Kidney (tissue), 13 donors: ENCODE measurements at regions not wholly inside any gene's neighbourhood (a gene's known extent, or its start where the extent isn't known, plus 50 kb on each side); places are given as distances from the start of the nearest gene placed in this dataset.
A peak's percentile ranks its signal among the peaks of the same experiment; 100 is the strongest.

Source experiments
- DNase-seq, 5 donors: peaks; one replicate each; pipeline ENCODE4 v3.0.0-alpha.2; 2013 to 2020
- FAIRE-seq: peaks from 2 replicates; lab custom pipeline; 2012; peaks lifted over from hg19 to GRCh38; lab: Jason Lieb, UNC
- H3K27ac ChIP-seq, 2 donors: one replicate each; pipeline ENCODE4 v1.7.0; 2013; ENCODE audit warnings: low read depth in 2 of 2, low read length in 2 of 2, inconsistent platforms in 1 of 2
- H3K27me3 ChIP-seq: one replicate; pipeline ENCODE4 v1.7.1; 2013; ENCODE audit warnings: low read length, inconsistent platforms; ENCODE audit not compliant: control insufficient read depth, insufficient read depth
- H3K36me3 ChIP-seq, 3 donors: one replicate each; pipeline versions ENCODE4 v1.7.0 to v1.7.1; 2013; ENCODE audit warnings: low read length in 3 of 3, control low read depth in 1 of 3, inconsistent platforms in 1 of 3; ENCODE audit not compliant: insufficient read depth in 3 of 3, control insufficient read depth in 2 of 3
- H3K4me1 ChIP-seq, 3 donors: one replicate each; pipeline versions ENCODE4 v1.7.0 to v1.7.1; 2013; ENCODE audit warnings: low read length in 3 of 3, inconsistent platforms in 1 of 3, low read depth in 1 of 3; ENCODE audit not compliant: control insufficient read depth in 2 of 3, insufficient read depth in 2 of 3
- H3K4me3 ChIP-seq, 3 donors: one replicate each; pipeline versions ENCODE4 v1.7.0 to v1.8.1; 2013; ENCODE audit warnings: low read length in 3 of 3, control low read depth in 1 of 3, inconsistent platforms in 1 of 3
- H3K9ac ChIP-seq, 3 donors: one replicate each; pipeline versions ENCODE4 v1.7.0 to v1.7.1; 2013; ENCODE audit warnings: low read length in 3 of 3, control low read depth in 1 of 3, inconsistent platforms in 1 of 3
- H3K9me3 ChIP-seq, 3 donors: one replicate each; pipeline versions ENCODE4 v1.7.0 to v1.7.1; 2013; ENCODE audit warnings: low read length in 3 of 3, control low read depth in 1 of 3, inconsistent platforms in 1 of 3; ENCODE audit not compliant: control insufficient read depth in 2 of 3, insufficient read depth in 1 of 3
- intact Hi-C: fragments of 100-400 bp; cut with DNase I; formaldehyde crosslinking; loops from one replicate; pipeline ENCODE4 v1.11.1; 2022
- TF ChIP-seq, protein P1 (sequence below): IDR thresholded peaks from 3 replicates; pipeline ENCODE4 v1.5.1; 2012; ENCODE audit warnings: mild to moderate bottlenecking, moderate library complexity, borderline replicate concordance; ENCODE audit not compliant: insufficient read depth; ENCODE audit errors: extremely low read depth
- donor health status: control.
- donor health status: control.
- donor health status: control.
- donor health status: control.
- donor health status: control.
- donor health status: DM: yes; HTN: yes; CAD: no.
- donor health status: Normal renal cell carcinoma (clear cell type).

DNA sequence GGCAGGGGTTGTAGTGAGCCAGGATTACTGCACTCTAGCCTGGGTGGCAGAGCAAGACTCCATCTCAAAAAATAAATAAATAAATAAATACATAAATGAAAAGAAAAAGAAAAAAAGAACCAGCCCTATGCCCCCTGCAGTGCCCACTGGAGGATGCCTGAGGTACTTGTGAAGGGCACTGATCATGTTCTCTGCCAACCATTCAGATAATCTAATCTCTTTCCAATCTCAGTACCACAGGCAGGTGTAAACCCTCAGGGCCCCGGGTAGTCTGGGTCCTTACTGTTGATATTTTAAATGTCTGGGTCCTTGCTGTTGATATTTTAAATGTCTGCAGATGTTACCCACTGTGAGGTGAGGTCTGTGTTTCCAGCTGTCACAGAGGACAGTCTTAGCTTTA is 321.8 kb upstream of the ADCY2 start:
- Histone ChIP-seq H3K9me3 (no peaks in the 10 kb centered on the region), H3K9ac (no peak overlapping the region), H3K36me3 (no peaks in the 10 kb centered on the region), H3K27me3 (no peaks in the 10 kb centered on the region), H3K27ac (no peak overlapping the region), H3K4me1 (peaks cover 0 to 2% (median 0%) of the 10 kb centered on the region in 3 donors), H3K4me3 (no peak overlapping the region)
- DNase-seq (no peak), FAIRE-seq (no peak)
- TF ChIP-seq, protein P1, sequence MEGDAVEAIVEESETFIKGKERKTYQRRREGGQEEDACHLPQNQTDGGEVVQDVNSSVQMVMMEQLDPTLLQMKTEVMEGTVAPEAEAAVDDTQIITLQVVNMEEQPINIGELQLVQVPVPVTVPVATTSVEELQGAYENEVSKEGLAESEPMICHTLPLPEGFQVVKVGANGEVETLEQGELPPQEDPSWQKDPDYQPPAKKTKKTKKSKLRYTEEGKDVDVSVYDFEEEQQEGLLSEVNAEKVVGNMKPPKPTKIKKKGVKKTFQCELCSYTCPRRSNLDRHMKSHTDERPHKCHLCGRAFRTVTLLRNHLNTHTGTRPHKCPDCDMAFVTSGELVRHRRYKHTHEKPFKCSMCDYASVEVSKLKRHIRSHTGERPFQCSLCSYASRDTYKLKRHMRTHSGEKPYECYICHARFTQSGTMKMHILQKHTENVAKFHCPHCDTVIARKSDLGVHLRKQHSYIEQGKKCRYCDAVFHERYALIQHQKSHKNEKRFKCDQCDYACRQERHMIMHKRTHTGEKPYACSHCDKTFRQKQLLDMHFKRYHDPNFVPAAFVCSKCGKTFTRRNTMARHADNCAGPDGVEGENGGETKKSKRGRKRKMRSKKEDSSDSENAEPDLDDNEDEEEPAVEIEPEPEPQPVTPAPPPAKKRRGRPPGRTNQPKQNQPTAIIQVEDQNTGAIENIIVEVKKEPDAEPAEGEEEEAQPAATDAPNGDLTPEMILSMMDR = no peak
- intact Hi-C loops = no loop called here

DNA sequence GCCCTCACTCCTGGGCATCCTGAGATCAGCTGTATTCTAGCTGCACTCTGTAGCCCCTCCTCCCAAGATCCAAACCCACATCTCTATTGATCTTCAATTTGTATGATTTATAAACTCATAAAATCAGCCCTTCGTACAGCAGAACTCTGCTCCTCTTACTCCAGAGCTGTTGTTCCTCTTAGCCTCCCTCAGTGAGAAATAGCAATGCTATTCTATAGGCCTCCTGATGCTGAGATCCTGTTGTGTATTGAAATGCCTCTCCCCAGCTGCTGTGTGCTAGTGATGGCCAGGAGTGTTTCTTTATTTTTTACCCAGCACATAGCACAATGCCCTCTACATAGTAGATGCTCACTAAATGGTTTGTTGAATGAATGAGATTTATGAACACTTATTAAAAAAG is 320.5 kb upstream of the ADCY2 start:
- H3K4me1 ChIP-seq = peaks cover 0 to 2% (median 0%) of the 10 kb centered on the region in 3 donors
- no peaks in the 10 kb centered on the region for H3K9me3 ChIP-seq
- no peaks in the 10 kb centered on the region for H3K36me3 ChIP-seq
- no peak overlapping the region for H3K4me3 ChIP-seq
- H3K27me3 ChIP-seq = no peaks in the 10 kb centered on the region
- TF ChIP-seq, protein P1 = no peak
- H3K9ac ChIP-seq = no peak overlapping the region
- H3K27ac ChIP-seq = no peak overlapping the region
- DNase-seq = no peak
- no peak for FAIRE-seq
- intact Hi-C loops = no loop called here

DNA sequence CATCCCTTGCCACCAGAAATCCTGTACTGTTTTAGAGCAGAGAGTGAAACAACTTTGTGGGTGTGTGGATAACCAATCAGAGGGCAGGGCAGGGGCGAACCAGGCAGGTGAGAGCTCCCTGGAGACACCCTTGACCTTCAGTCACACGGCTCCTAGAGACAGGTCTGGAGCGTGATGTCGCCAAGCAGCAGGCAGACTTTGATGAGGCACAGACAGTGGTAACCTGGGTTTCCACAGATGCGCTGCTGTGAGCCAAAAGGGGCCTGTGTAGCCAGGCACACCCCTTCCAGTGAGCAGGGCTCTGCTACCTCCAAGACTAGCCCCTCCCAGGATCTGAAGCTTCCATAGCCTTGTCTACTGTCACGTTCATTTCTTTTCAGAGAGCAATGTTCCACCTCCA is 317.8 kb upstream of the ADCY2 start:
- Histone ChIP-seq H3K27me3 (no peaks in the 10 kb centered on the region), H3K4me3 (no peak overlapping the region), H3K4me1 (peaks cover 0 to 2% (median 0%) of the 10 kb centered on the region in 3 donors), H3K9me3 (no peaks in the 10 kb centered on the region), H3K9ac (no peak overlapping the region), H3K36me3 (no peaks in the 10 kb centered on the region), H3K27ac (no peak overlapping the region)
- intact Hi-C loops = no loop called here
- DNase-seq (no peak), FAIRE-seq (no peak)
- TF ChIP-seq, protein P1 = no peak

DNA sequence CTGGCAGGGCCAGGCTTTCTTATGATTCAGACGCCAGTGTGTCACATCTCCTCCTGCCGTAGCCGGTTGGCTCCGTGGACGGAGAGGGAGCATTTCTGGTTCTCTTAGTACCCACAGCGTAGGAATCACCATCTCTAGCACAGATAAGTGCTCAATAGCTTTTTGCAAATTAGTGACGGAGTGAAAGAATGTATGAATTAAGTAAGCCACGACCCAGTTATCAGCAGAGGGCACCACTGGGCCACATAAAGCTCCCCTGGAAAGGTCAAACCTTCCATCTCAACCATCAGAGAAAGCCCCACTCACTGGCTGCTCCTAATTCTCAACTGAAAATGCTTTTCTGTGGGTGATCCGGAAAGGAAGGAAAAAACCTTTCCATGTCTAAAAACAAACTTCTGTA is 317.0 kb upstream of the ADCY2 start:
- DNase-seq = peak in 3 of 5 donors; percentile 46 to 51 (median 47)
- Histone ChIP-seq H3K4me3 (no peak overlapping the region), H3K27ac (no peak overlapping the region), H3K4me1 (peaks cover 0 to 2% (median 0%) of the 10 kb centered on the region in 3 donors), H3K27me3 (no peaks in the 10 kb centered on the region), H3K9me3 (no peaks in the 10 kb centered on the region), H3K9ac (no peak overlapping the region), H3K36me3 (no peaks in the 10 kb centered on the region)
- TF ChIP-seq, protein P1 = peak; percentile 20
- FAIRE-seq = no peak
- intact Hi-C loops = no loop called here
